Stimulated activated CD4-positive, alpha-beta T cell treated with anti-CD3 and anti-CD28 coated beads, Interleukin-15, amount 100 ng/mL, for 48 hours (primary cell): ENCODE measurements at regions not wholly inside any gene's neighbourhood (a gene's known extent, or its start where the extent isn't known, plus 50 kb on each side); places are given as distances from the start of the nearest gene placed in this dataset.

Experiments
- DNase-seq, 2 donors: peaks; one replicate each; pipeline ENCODE4 v3.0.0-alpha.2; 2020; ENCODE audit warnings: low read depth in 2 of 2

DNA sequence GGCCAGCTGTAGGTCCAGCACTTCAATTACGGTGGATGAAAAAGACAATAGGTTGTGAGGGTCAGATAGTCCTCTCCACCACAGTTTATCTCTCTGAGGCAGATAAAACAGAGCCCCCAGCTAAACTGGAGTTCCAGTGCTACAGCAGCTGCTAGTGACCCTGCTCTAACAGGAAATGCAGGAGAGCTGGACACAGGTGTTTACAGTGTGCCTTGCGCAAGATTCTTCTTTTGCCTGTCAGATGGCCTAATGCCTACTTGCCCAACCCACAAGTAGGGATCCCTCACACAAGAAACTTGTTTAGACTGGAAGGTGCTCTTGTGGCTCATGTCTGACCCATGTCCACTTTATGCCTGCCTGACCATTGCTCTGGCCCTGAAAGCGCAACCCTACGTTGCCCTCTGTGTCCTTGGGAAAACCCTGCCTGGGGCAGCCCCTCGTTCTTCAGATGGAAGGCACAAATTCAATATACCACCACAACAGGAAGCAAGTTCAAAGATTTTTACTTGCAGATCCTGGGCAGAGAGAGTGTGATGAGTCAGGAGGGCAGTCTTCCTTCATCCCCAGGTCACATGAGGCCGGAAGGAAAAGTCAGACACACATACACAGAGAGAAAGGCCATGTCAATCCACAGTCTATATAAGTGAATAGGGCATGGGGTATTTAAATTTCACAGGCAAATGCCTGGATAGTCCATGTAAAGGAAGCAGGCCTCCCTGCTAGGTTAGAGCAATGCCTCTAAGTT lies 105.1 kb upstream of the ADGRL3 start:
- no peak for DNase-seq

DNA sequence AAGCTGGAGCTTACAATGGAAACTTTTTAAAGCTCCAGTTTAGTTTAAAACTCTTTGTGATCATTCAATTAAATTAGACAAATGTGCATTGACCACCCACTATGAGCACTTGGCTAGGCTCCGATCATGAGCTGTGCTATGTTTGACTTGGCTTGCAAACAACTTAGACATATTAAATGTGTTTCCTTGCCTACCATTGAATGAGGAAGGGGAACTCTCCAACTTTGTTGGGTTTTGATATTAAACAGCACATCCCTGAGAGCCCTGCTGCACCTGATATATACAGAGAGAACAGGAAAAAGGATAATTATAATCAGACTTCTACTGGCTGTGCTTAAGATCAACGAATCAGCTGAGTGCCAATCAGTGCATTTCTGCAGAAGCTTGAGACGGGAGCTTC lies 71.4 kb upstream of the ADGRL3 start:
- DNase-seq = no peak

DNA sequence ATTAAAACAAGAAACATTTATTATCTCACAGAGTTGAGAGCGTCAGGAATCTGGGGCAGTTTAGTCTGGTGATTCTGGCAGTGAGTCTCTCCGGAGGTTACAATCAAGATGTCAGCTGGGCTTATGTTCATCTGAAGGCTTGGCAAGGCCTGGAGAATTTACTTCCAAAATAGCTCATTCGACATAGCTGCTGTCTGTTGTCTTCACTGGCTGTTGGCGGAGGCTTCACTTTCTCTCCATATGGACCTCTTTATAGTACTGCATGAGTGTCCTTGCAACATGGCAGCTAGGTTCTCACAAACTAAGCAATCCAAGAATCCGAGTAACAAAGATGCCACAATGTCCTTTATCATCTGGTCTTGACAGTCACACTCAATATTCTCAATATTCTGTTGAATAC lies 70.2 kb upstream of the ADGRL3 start:
- DNase-seq = no peak

DNA sequence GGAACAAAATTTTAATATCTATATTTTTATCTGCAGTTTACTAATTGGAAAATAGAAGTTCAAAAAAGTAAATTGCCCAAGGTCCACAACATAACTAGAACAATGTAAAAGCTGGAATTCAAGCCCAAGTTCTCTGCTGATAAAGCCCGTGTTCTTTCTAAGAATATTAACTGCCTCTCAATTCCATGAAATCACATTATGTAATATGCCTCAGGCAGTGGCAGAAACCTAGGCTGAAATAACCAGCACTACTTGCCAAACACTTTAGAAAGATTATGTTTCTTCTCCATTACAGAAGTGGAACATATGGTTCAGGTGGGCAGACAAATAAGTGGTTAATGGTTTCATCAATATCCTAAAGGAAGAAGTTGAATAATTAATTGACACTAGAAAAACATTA lies 56.7 kb upstream of the ADGRL3 start:
- DNase-seq = no peak

DNA sequence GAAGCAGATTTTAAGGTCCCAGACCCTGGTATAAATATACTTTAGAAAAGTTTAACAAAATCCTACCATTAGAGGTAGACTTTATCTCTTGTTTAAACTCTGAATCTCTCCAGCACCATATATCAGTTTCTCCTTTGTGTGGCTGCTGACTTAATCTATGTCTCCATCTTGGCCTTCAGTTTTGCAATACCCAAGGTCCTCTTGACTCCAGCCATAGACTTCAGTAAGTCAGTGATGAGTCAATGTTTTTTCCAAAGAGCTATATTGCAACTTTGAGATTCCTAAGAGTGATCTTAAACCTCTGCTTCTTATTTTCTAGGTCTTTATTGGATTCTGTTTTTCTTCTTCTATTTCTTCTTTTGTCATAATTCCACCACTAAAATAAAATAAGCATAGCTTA lies 50.8 kb upstream of the ADGRL3 start:
- no peak for DNase-seq
